NCI-H446 treated with DMSO at 0.1 percent for 48 hours (cell line): ENCODE measurements at regions not wholly inside any gene's neighbourhood (a gene's known extent, or its start where the extent isn't known, plus 50 kb on each side); places are given as distances from the start of the nearest gene placed in this dataset.
"Not testable (repeated sequence)": the region's sequence is repeated elsewhere in the genome, so short reads cannot be mapped to it uniquely, and the experiment has no call there.

ENCODE experiments used
- DNase-seq: peaks from one replicate; lab custom pipeline; 2025; lab: John Stamatoyannopoulos, UW

- not testable (repeated sequence) for DNase-seq
Measured at GRCh38 chr6:75031102-75031501, 174.8 kb downstream of the COL12A1 start.

GRCh38 chr6:75029333-75029732, 176.5 kb downstream of the COL12A1 start:
- DNase-seq: no peak

- DNase-seq: no peak
Measured at GRCh38 chr6:75025371-75025770, 180.5 kb downstream of the COL12A1 start.

- DNase-seq: no peak
Measured at GRCh38 chr6:75024828-75025227, 181.0 kb downstream of the COL12A1 start.

- no peak for DNase-seq
Measured at GRCh38 chr6:75023634-75024033, 182.2 kb downstream of the COL12A1 start.

- no peak for DNase-seq
Measured at GRCh38 chr6:75020971-75021370, 184.9 kb downstream of the COL12A1 start.

GRCh38 chr6:75020376-75020775, 185.5 kb downstream of the COL12A1 start:
- DNase-seq: no peak

- DNase-seq: no peak
Measured at GRCh38 chr6:75012018-75012417, 193.8 kb downstream of the COL12A1 start.

- DNase-seq: not testable (repeated sequence)
Measured at GRCh38 chr6:75003984-75004383, 201.9 kb downstream of the COL12A1 start.

GRCh38 chr6:74997646-74998045, 208.2 kb downstream of the COL12A1 start:
- DNase-seq: no peak

GRCh38 chr6:74993136-74993535, 212.7 kb downstream of the COL12A1 start:
- DNase-seq: no peak

- no peak for DNase-seq
Measured at GRCh38 chr6:74991573-74992332, 214.1 kb downstream of the COL12A1 start.

- DNase-seq: no peak
Measured at GRCh38 chr6:74979065-74979766, 226.6 kb downstream of the COL12A1 start.

GRCh38 chr6:74976701-74977100, 229.2 kb downstream of the COL12A1 start:
- no peak for DNase-seq

- DNase-seq: no peak
Measured at GRCh38 chr6:74976026-74976425, 229.8 kb downstream of the COL12A1 start.

GRCh38 chr6:74973591-74973990, 232.3 kb downstream of the COL12A1 start:
- no peak for DNase-seq

- DNase-seq: no peak
Measured at GRCh38 chr6:74971633-74972032, 234.2 kb downstream of the COL12A1 start.

GRCh38 chr6:74969591-74970267, 236.1 kb downstream of the COL12A1 start:
- DNase-seq: no peak

GRCh38 chr6:74967821-74968220, 238.0 kb downstream of the COL12A1 start:
- no peak for DNase-seq

- DNase-seq: no peak
Measured at GRCh38 chr6:74966712-74967111, 239.1 kb downstream of the COL12A1 start.

- no peak for DNase-seq
Measured at GRCh38 chr6:74964871-74965441, 240.9 kb downstream of the COL12A1 start.

GRCh38 chr6:74956559-74957428, 249.1 kb downstream of the COL12A1 start:
- no peak for DNase-seq
